IMR-90 (cell line): ENCODE measurements at regions not wholly inside any gene's neighbourhood (a gene's known extent, or its start where the extent isn't known, plus 50 kb on each side); places are given as distances from the start of the nearest gene placed in this dataset.

Experiments
- BHLHE40 ChIP-seq: fragments of 150-350 bp; IDR thresholded peaks from 2 replicates; pipeline ENCODE4 v1.6.1; 2016; ENCODE audit warnings: mild to moderate bottlenecking, low read depth, low read length
- CHD1 ChIP-seq: IDR thresholded peaks from 2 replicates; pipeline ENCODE4 v1.6.1; 2012; ENCODE audit warnings: low read depth, low read length, improper control_type of control experiment
- POLR2A ChIP-seq: IDR thresholded peaks from 2 replicates; pipeline ENCODE4 v1.6.1; 2012; ENCODE audit warnings: mild to moderate bottlenecking, low read depth, low read length
- RAD21 ChIP-seq: IDR thresholded peaks from 2 replicates; pipeline ENCODE4 v1.6.1; 2012; ENCODE audit warnings: low read length, improper control_type of control experiment
- SMC3 ChIP-seq: fragments of 150-350 bp; IDR thresholded peaks from 2 replicates; pipeline ENCODE4 v1.6.1; 2016; ENCODE audit warnings: low read depth, mild to moderate bottlenecking, antibody characterized with exemption, low read length, moderate library complexity
- TF ChIP-seq, protein P1 (sequence below): conservative IDR thresholded peaks from 2 replicates; pipeline ENCODE4 v1.5.1; 2012; ENCODE audit warnings: mild to moderate bottlenecking, low read depth, low read length, improper control_type of control experiment

DNA sequence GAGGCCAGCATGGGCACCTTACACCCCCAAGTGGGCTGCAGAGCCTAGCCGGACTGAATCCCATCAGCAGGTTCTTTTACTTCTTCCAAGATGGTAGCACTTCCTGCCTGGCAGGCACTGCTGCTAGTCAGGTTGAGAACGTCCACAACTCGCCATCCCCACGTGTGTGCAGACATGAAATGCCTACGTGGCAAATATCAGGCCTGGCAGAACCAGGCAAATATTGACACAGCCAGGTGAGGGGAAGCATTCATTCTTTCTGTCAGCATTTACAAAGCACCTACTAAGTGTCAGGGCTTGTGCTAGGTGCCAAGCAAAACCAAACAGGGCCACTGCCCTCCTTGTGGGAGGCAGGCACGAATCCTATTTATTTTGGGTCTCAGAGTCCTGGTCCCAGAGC is 52.3 kb upstream of the SIM2 start:
- TF ChIP-seq, protein P1, sequence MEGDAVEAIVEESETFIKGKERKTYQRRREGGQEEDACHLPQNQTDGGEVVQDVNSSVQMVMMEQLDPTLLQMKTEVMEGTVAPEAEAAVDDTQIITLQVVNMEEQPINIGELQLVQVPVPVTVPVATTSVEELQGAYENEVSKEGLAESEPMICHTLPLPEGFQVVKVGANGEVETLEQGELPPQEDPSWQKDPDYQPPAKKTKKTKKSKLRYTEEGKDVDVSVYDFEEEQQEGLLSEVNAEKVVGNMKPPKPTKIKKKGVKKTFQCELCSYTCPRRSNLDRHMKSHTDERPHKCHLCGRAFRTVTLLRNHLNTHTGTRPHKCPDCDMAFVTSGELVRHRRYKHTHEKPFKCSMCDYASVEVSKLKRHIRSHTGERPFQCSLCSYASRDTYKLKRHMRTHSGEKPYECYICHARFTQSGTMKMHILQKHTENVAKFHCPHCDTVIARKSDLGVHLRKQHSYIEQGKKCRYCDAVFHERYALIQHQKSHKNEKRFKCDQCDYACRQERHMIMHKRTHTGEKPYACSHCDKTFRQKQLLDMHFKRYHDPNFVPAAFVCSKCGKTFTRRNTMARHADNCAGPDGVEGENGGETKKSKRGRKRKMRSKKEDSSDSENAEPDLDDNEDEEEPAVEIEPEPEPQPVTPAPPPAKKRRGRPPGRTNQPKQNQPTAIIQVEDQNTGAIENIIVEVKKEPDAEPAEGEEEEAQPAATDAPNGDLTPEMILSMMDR, result no peak
- no peak for TF ChIP-seq CHD1
- no peak for TF ChIP-seq POLR2A
- TF ChIP-seq RAD21, result no peak
- TF ChIP-seq BHLHE40, result no peak
- TF ChIP-seq SMC3, result no peak
